ENCODE measurements at regions not wholly inside any gene's neighbourhood (a gene's known extent, or its start where the extent isn't known, plus 50 kb on each side); places are given as distances from the start of the nearest gene placed in this dataset.

- no peak for TF ChIP-seq CTCF (conservative IDR thresholded peaks at IDR 0.05; ENCODE audit: low read depth, low read length)
- Histone ChIP-seq H3K4me2 (no peak overlapping the region), H4K20me1 (ENCODE audit: insufficient read depth) (no peaks in the 10 kb centered on the region), H2AFZ (ENCODE audit: low read depth) (no peak overlapping the region), H3K4me3 (IDR thresholded peaks at IDR 0.05; ENCODE audit: insufficient read depth, low read depth, low read length) (no peak overlapping the region), H3K4me1 (ENCODE audit: low read depth, poor library complexity, severe bottlenecking) (no peaks in the 10 kb centered on the region), H3K27ac (no peak overlapping the region), H3K36me3 (ENCODE audit: insufficient read depth) (no peaks in the 10 kb centered on the region), H3K27me3 (ENCODE audit: insufficient read depth, low read depth) (no peaks in the 10 kb centered on the region), H3K9ac (no peak overlapping the region), H3K79me2 (ENCODE audit: insufficient read depth, low read depth) (no peaks in the 10 kb centered on the region)
Measured at GRCh38 chr14:61961369-61961768, 199.1 kb downstream of the SNAPC1 start.

GRCh38 chr14:61963926-61964325 is 201.7 kb downstream of the SNAPC1 start:
- Histone ChIP-seq H3K36me3 (ENCODE audit: insufficient read depth) (no peaks in the 10 kb centered on the region), H3K4me2 (no peak overlapping the region), H3K27me3 (ENCODE audit: insufficient read depth, low read depth) (no peaks in the 10 kb centered on the region), H3K4me1 (ENCODE audit: low read depth, poor library complexity, severe bottlenecking) (no peaks in the 10 kb centered on the region), H2AFZ (ENCODE audit: low read depth) (no peak overlapping the region), H4K20me1 (ENCODE audit: insufficient read depth) (no peaks in the 10 kb centered on the region), H3K27ac (no peak overlapping the region), H3K79me2 (ENCODE audit: insufficient read depth, low read depth) (no peaks in the 10 kb centered on the region), H3K4me3 (IDR thresholded peaks at IDR 0.05; ENCODE audit: insufficient read depth, low read depth, low read length) (no peak overlapping the region), H3K9ac (no peak overlapping the region)
- no peak for TF ChIP-seq CTCF (conservative IDR thresholded peaks at IDR 0.05; ENCODE audit: low read depth, low read length)

GRCh38 chr14:61965030-61965745 is 203.0 kb downstream of the SNAPC1 start:
- no peaks in the 10 kb centered on the region for H4K20me1 ChIP-seq (ENCODE audit: insufficient read depth)
- no peaks in the 10 kb centered on the region for H3K4me1 ChIP-seq (ENCODE audit: low read depth, poor library complexity, severe bottlenecking)
- H3K9ac ChIP-seq: no peak overlapping the region
- H2AFZ ChIP-seq (ENCODE audit: low read depth): no peak overlapping the region
- H3K36me3 ChIP-seq (ENCODE audit: insufficient read depth): no peaks in the 10 kb centered on the region
- H3K79me2 ChIP-seq (ENCODE audit: insufficient read depth, low read depth): no peaks in the 10 kb centered on the region
- no peak for TF ChIP-seq CTCF (conservative IDR thresholded peaks at IDR 0.05; ENCODE audit: low read depth, low read length)
- no peak overlapping the region for H3K4me3 ChIP-seq (IDR thresholded peaks at IDR 0.05; ENCODE audit: insufficient read depth, low read depth, low read length)
- no peaks in the 10 kb centered on the region for H3K27me3 ChIP-seq (ENCODE audit: insufficient read depth, low read depth)
- H3K27ac ChIP-seq: no peak overlapping the region
- no peak overlapping the region for H3K4me2 ChIP-seq

GRCh38 chr14:61968207-61968606 is 206.0 kb downstream of the SNAPC1 start:
- Histone ChIP-seq H3K79me2 (ENCODE audit: insufficient read depth, low read depth) (no peaks in the 10 kb centered on the region), H3K4me3 (IDR thresholded peaks at IDR 0.05; ENCODE audit: insufficient read depth, low read depth, low read length) (no peak overlapping the region), H3K27me3 (ENCODE audit: insufficient read depth, low read depth) (no peaks in the 10 kb centered on the region), H4K20me1 (ENCODE audit: insufficient read depth) (no peaks in the 10 kb centered on the region), H3K9ac (no peak overlapping the region), H3K4me2 (no peak overlapping the region), H3K36me3 (ENCODE audit: insufficient read depth) (no peaks in the 10 kb centered on the region), H2AFZ (ENCODE audit: low read depth) (no peak overlapping the region), H3K27ac (no peak overlapping the region), H3K4me1 (ENCODE audit: low read depth, poor library complexity, severe bottlenecking) (no peaks in the 10 kb centered on the region)
- no peak for TF ChIP-seq CTCF (conservative IDR thresholded peaks at IDR 0.05; ENCODE audit: low read depth, low read length)

All from KMS-11 (cell line).